K562 (cell line): ENCODE measurements at regions not wholly inside any gene's neighbourhood (a gene's known extent, or its start where the extent isn't known, plus 50 kb on each side); places are given as distances from the start of the nearest gene placed in this dataset.

Source experiments
- ATAC-seq: fragments of 200-7000 bp; cut with Tn5 transposase; 3 replicates; pipeline ENCODE4 v1.9.1; 2020; ENCODE audit warnings: moderate library complexity
- BruUV-seq: library from RNA; stranded (reverse); fragments of 400-500 nt; replicated peaks from 2 replicates; lab custom pipeline; 2021; lab: Mats Ljungman, UMichigan
- CTCF ChIA-PET: fragments of 300-600 bp; formaldehyde crosslinking; extraction: SDS; loops from one replicate; lab custom pipeline; 2021; ENCODE audit warnings: low intra/inter-chr PET ratio; lab: Yijun Ruan, JAX
- POLR2A ChIA-PET: fragments of 300-600, 350-650 bp; sonication (Branson Sonifier 250); formaldehyde crosslinking; extraction: SDS; loops from one replicate; lab custom pipeline; 2021; ENCODE audit warnings: antibody characterized with exemption, inconsistent platforms; lab: Yijun Ruan, JAX
- DNase-seq, 4 experiments: peaks; one replicate each; pipeline versions ENCODE4 v3.0.0 to v3.0.0-alpha.2; 2011 to 2018; ENCODE audit warnings: low spot score in 3 of 4, mixed read lengths in 3 of 4; ENCODE audit errors: extremely low read depth in 1 of 4
- FAIRE-seq: peaks from 2 replicates; lab custom pipeline; 2011; peaks lifted over from hg19 to GRCh38; lab: Jason Lieb, UNC
- H2AFZ ChIP-seq: 2 replicates; pipeline ENCODE4 v1.6.0; 2011; ENCODE audit warnings: low read depth, low read length, control low read depth, inconsistent platforms
- H3K27ac ChIP-seq: fragments of 200-600 bp; 3 replicates; pipeline ENCODE4 v1.8.0; 2011; ENCODE audit warnings: low read depth, mild to moderate bottlenecking, control low read depth, inconsistent platforms, low read length, moderate library complexity, mixed read lengths; ENCODE audit errors: extremely low read depth
- H3K27me3 ChIP-seq, 2 experiments: fragments of 300-600 bp in 1 of 2; 2 replicates in 1 of 2; 3 replicates in 1 of 2; pipeline versions ENCODE4 v1.6.0 to v1.8.0; 2011; ENCODE audit warnings: inconsistent platforms in 2 of 2, low read length in 2 of 2, mild to moderate bottlenecking in 1 of 2, mixed read lengths in 1 of 2, moderate library complexity in 1 of 2; ENCODE audit not compliant: control insufficient read depth in 2 of 2, insufficient read depth in 2 of 2
- H3K36me3 ChIP-seq: fragments of 300-600 bp; 3 replicates; pipeline ENCODE4 v1.8.0; 2011; ENCODE audit warnings: mild to moderate bottlenecking, low read length, inconsistent platforms; ENCODE audit not compliant: control insufficient read depth, insufficient read depth
- H3K4me1 ChIP-seq, 2 experiments: fragments of 200-600 bp in 1 of 2; replicated peaks in 1 of 2; 2 replicates in 1 of 2; 3 replicates in 1 of 2; pipeline versions ENCODE4 v1.5.1 to v1.8.0; 2011; ENCODE audit warnings: inconsistent platforms in 2 of 2, low read length in 2 of 2, mild to moderate bottlenecking in 1 of 2, mixed read lengths in 1 of 2, moderate library complexity in 1 of 2; ENCODE audit not compliant: control insufficient read depth in 2 of 2, insufficient read depth in 2 of 2
- H3K4me2 ChIP-seq: 2 replicates; pipeline ENCODE4 v1.6.1; 2011; ENCODE audit warnings: low read length, control low read depth, inconsistent platforms, mixed read lengths; ENCODE audit not compliant: insufficient read depth
- H3K4me3 ChIP-seq: fragments of 200-600 bp; sonication (generic), shearing (Covaris generic); 2 replicates; pipeline ENCODE4 v1.5.1; 2016; ENCODE audit warnings: control low read depth, inconsistent platforms
- H3K79me2 ChIP-seq: fragments of 200-600 bp; 3 replicates; pipeline ENCODE4 v1.8.0; 2011; ENCODE audit warnings: low read length, inconsistent platforms; ENCODE audit not compliant: control insufficient read depth, insufficient read depth
- H3K9ac ChIP-seq, 2 experiments: 2 replicates each; pipeline versions ENCODE4 v1.6.0 to v1.6.1; 2011; ENCODE audit warnings: low read depth in 2 of 2, low read length in 2 of 2, control low read depth in 1 of 2, inconsistent platforms in 1 of 2, mild to moderate bottlenecking in 1 of 2, mixed read lengths in 1 of 2; ENCODE audit not compliant: insufficient read depth in 1 of 2
- H3K9me1 ChIP-seq: one replicate; pipeline ENCODE4 v1.6.0; 2011; ENCODE audit warnings: inconsistent platforms, mild to moderate bottlenecking, low read length, moderate library complexity; ENCODE audit not compliant: control insufficient read depth, insufficient read depth
- H3K9me3 ChIP-seq: replicated peaks from 2 replicates; pipeline ENCODE4 v1.5.1; 2011; ENCODE audit warnings: low read depth, low read length, inconsistent platforms; ENCODE audit not compliant: control insufficient read depth, insufficient read depth
- H4K20me1 ChIP-seq: replicated peaks from 2 replicates; pipeline ENCODE4 v1.6.1; 2011; ENCODE audit warnings: low read length, inconsistent platforms, mixed read lengths; ENCODE audit not compliant: control insufficient read depth, insufficient read depth
- CGGBP1 ChIP-seq: fragments of 250-450 bp; sonication (Bioruptor Pico); IDR thresholded peaks from 2 replicates; pipeline ENCODE4 v1.9.0; 2021; ENCODE audit warnings: mild to moderate bottlenecking
- ELF2 ChIP-seq: fragments of 250-450 bp; sonication (Bioruptor Pico); IDR thresholded peaks from 2 replicates; pipeline ENCODE4 v1.5.0; 2021; ENCODE audit warnings: mild to moderate bottlenecking
- KLF13 ChIP-seq: fragments of 450-650 bp; IDR thresholded peaks from 2 replicates; pipeline ENCODE4 v1.6.1; 2016; ENCODE audit warnings: missing genetic modification characterization, low read depth, mild to moderate bottlenecking, missing compliant biosample characterization, moderate library complexity, borderline replicate concordance
- MEIS2 ChIP-seq: fragments of 450-650 bp; IDR thresholded peaks from 2 replicates; pipeline ENCODE4 v1.6.1; 2014; ENCODE audit warnings: mild to moderate bottlenecking; ENCODE audit not compliant: partially characterized antibody
- PBX2 ChIP-seq, 2 experiments: IDR thresholded peaks in 1 of 2; conservative IDR thresholded peaks in 1 of 2; 2 replicates each; pipeline ENCODE4 v1.6.1; 2016; ENCODE audit warnings: low read depth in 2 of 2, mild to moderate bottlenecking in 1 of 2, missing compliant biosample characterization in 1 of 2, missing genetic modification characterization in 1 of 2, moderate library complexity in 1 of 2
- PTBP1 ChIP-seq: fragments of 200-400 bp; formaldehyde crosslinking; IDR thresholded peaks from 2 replicates; pipeline ENCODE4 v1.6.1; 2017; ENCODE audit warnings: low read depth, low read length
- TGIF2 ChIP-seq: sonication (generic); formaldehyde crosslinking; IDR thresholded peaks from 2 replicates; pipeline ENCODE4 v1.8.1; 2022; ENCODE audit warnings: mild to moderate bottlenecking, missing genetic modification reagents, moderate library complexity
- XRCC3 ChIP-seq: fragments of 450-650 bp; IDR thresholded peaks from 2 replicates; pipeline ENCODE4 v1.6.1; 2017; ENCODE audit warnings: mild to moderate bottlenecking, moderate library complexity
- ZC3H8 ChIP-seq: fragments of 450-650 bp; IDR thresholded peaks from 2 replicates; pipeline ENCODE4 v1.6.1; 2017
- WGBS: fragments of 100-300 bp; shearing (Covaris generic); methylation state at CpG from one replicate; pipeline ENCODE4 v1.1.6; 2016; ENCODE audit warnings: low coverage, mixed read lengths; ENCODE audit not compliant: insufficient coverage; ENCODE audit errors: missing lambda C conversion rate; 5-methylcytosine and 5-hydroxymethylcytosine counted together
- in situ Hi-C: fragments of 300-500 bp; cut with MboI; formaldehyde crosslinking; loops from 4 replicates; pipeline ENCODE4 v1.15.0; 2018; ENCODE audit warnings: inconsistent platforms, mixed read lengths
- intact Hi-C: fragments of 100-400 bp; cut with micrococcal nuclease; formaldehyde crosslinking; loops from 2 replicates; pipeline ENCODE4 v1.14.2; 2022
- TF ChIP-seq, protein P1 (sequence below): fragments of 450-650 bp; IDR thresholded peaks from 2 replicates; pipeline ENCODE4 v1.6.1; 2016

- ChIA-PET CTCF (no interaction called here), POLR2A (interaction anchor here (0.5 to 1.1 kb wide), 3 partner anchors 13 to 397 kb away, joined by 3 read pairs; no protein-coding TSS in a partner anchor)
- 54% methylated on average over 9 of the region's 10 CpGs for WGBS
- BruUV-seq, result no TSS peak
- ATAC-seq, result no peak
- H4K20me1 ChIP-seq, result no peaks in the 10 kb centered on the region
- no peak overlapping the region for H3K9ac ChIP-seq
- H3K4me3 ChIP-seq, result no peak overlapping the region
- no peak for DNase-seq
- H3K27ac ChIP-seq, result no peak overlapping the region
- peak; percentile 79 for TF ChIP-seq MEIS2
- TF ChIP-seq, protein P1, sequence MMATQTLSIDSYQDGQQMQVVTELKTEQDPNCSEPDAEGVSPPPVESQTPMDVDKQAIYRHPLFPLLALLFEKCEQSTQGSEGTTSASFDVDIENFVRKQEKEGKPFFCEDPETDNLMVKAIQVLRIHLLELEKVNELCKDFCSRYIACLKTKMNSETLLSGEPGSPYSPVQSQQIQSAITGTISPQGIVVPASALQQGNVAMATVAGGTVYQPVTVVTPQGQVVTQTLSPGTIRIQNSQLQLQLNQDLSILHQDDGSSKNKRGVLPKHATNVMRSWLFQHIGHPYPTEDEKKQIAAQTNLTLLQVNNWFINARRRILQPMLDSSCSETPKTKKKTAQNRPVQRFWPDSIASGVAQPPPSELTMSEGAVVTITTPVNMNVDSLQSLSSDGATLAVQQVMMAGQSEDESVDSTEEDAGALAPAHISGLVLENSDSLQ, result peak; percentile 38; the same call in 1 of the 2 replicates
- TF ChIP-seq TGIF2, result no peak
- TF ChIP-seq PTBP1, result no peak
- no peak for TF ChIP-seq KLF13 (tag)
- TF ChIP-seq ELF2 (CRISPR knock-in tag), result no peak
- no peak for TF ChIP-seq ZC3H8
- TF ChIP-seq PBX2 (CRISPR knock-in tag; IDR thresholded peaks at IDR 0.05; ENCODE audit: low read depth), result no peak
- 0 out of 2 replicates have a peak, but pooled peaks have one; percentile 15 for TF ChIP-seq PBX2 (tag; conservative IDR thresholded peaks at IDR 0.05; ENCODE audit: low read depth)
- no peak for TF ChIP-seq CGGBP1 (CRISPR knock-in tag)
- TF ChIP-seq XRCC3, result no peak
- no peak for FAIRE-seq
- intact Hi-C loops, result no loop called here
- H3K4me1 ChIP-seq, result peaks cover 0 to 15% of the 10 kb centered on the region in 2 experiments; a peak in 3 of 5 replicates
- no peaks in the 10 kb centered on the region for H3K27me3 ChIP-seq
- H3K36me3 ChIP-seq, result no peaks in the 10 kb centered on the region
- H3K79me2 ChIP-seq, result no peaks in the 10 kb centered on the region
- no peak overlapping the region for H2AFZ ChIP-seq
- in situ Hi-C loops, result no loop called here
- H3K9me1 ChIP-seq, result no peaks in the 10 kb centered on the region
- H3K4me2 ChIP-seq, result no peak overlapping the region
- no peaks in the 10 kb centered on the region for H3K9me3 ChIP-seq
Observed at GRCh38 chr13:50677687-50678463, 165.6 kb downstream of the DLEU7 start.
